Ascending aorta (tissue), 2 donors: ENCODE measurements at regions not wholly inside any gene's neighbourhood (a gene's known extent, or its start where the extent isn't known, plus 50 kb on each side); places are given as distances from the start of the nearest gene placed in this dataset.

Source experiments
- DNase-seq, 2 donors: peaks; one replicate each; pipeline ENCODE4 v3.0.0-alpha.2; 2019; ENCODE audit warnings: low spot score in 2 of 2
- H3K27ac ChIP-seq, 2 donors: fragments of 200-600 bp; sonication (generic); one replicate each; pipeline ENCODE4 v1.5.1; 2016 to 2017; ENCODE audit warnings: mild to moderate bottlenecking in 1 of 2
- H3K27me3 ChIP-seq: fragments of 200-600 bp; sonication (generic); one replicate; pipeline ENCODE4 v1.5.1; 2017
- H3K36me3 ChIP-seq, 2 donors: fragments of 200-600 bp; sonication (generic); one replicate each; pipeline ENCODE4 v1.5.1; 2016
- H3K4me1 ChIP-seq, 2 donors: fragments of 200-600 bp; sonication (generic); one replicate each; pipeline ENCODE4 v1.5.1; 2016 to 2017; ENCODE audit warnings: mild to moderate bottlenecking in 1 of 2
- H3K4me3 ChIP-seq, 2 donors: fragments of 200-600 bp; sonication (generic); one replicate each; pipeline ENCODE4 v1.5.1; 2016 to 2017; ENCODE audit warnings: mild to moderate bottlenecking in 1 of 2
- H3K9me3 ChIP-seq, 2 donors: fragments of 200-600 bp; sonication (generic); one replicate each; pipeline ENCODE4 v1.5.1; 2016
- CTCF ChIP-seq, 3 experiments: fragments of 200-600 bp in 2 of 3; fragments of 450-650 bp in 1 of 3; sonication (generic) in 2 of 3; IDR thresholded peaks; one replicate each; pipeline ENCODE4 v1.5.1; 2016 to 2019; ENCODE audit warnings: antibody characterized with exemption in 3 of 3, mild to moderate bottlenecking in 1 of 3, moderate library complexity in 1 of 3
- intact Hi-C: fragments of 100-400 bp; cut with DNase I; formaldehyde crosslinking; loops from one replicate; pipeline ENCODE4 v1.15.1; 2023

- Histone ChIP-seq H3K9me3 (no peaks in the 10 kb centered on the region), H3K4me1 (no peaks in the 10 kb centered on the region), H3K4me3 (no peak overlapping the region), H3K27me3 (no peaks in the 10 kb centered on the region), H3K36me3 (no peaks in the 10 kb centered on the region), H3K27ac (no peak overlapping the region)
- TF ChIP-seq CTCF (IDR thresholded peaks at IDR 0.05): no peak
- intact Hi-C loops: no loop called here
- DNase-seq: no peak
Observed at GRCh38 chr14:87171141-87171540, 821.8 kb downstream of the GALC start.

GRCh38 chr14:87170179-87170578 lies 822.8 kb downstream of the GALC start:
- no peaks in the 10 kb centered on the region for H3K4me1 ChIP-seq
- H3K4me3 ChIP-seq: no peak overlapping the region
- no peaks in the 10 kb centered on the region for H3K9me3 ChIP-seq
- no peaks in the 10 kb centered on the region for H3K36me3 ChIP-seq
- no peak overlapping the region for H3K27ac ChIP-seq
- TF ChIP-seq CTCF (IDR thresholded peaks at IDR 0.05): no peak
- intact Hi-C loops: no loop called here
- no peaks in the 10 kb centered on the region for H3K27me3 ChIP-seq
- no peak for DNase-seq

- Histone ChIP-seq H3K36me3 (no peaks in the 10 kb centered on the region), H3K27ac (no peak overlapping the region), H3K4me1 (no peaks in the 10 kb centered on the region), H3K27me3 (no peaks in the 10 kb centered on the region), H3K9me3 (no peaks in the 10 kb centered on the region), H3K4me3 (no peak overlapping the region)
- no peak for TF ChIP-seq CTCF (IDR thresholded peaks at IDR 0.05)
- DNase-seq: no peak
- intact Hi-C loops: no loop called here
Observed at GRCh38 chr14:87169362-87169761, 823.6 kb downstream of the GALC start.

- TF ChIP-seq CTCF (IDR thresholded peaks at IDR 0.05): no peak
- H3K27ac ChIP-seq: no peak overlapping the region
- intact Hi-C loops: no loop called here
- DNase-seq: no peak
- no peaks in the 10 kb centered on the region for H3K4me1 ChIP-seq
- no peaks in the 10 kb centered on the region for H3K27me3 ChIP-seq
- H3K9me3 ChIP-seq: no peaks in the 10 kb centered on the region
- H3K4me3 ChIP-seq: no peak overlapping the region
- H3K36me3 ChIP-seq: no peaks in the 10 kb centered on the region
Observed at GRCh38 chr14:87161502-87161901, 831.5 kb downstream of the GALC start.

- Histone ChIP-seq H3K27me3 (no peaks in the 10 kb centered on the region), H3K4me3 (no peak overlapping the region), H3K36me3 (no peaks in the 10 kb centered on the region), H3K9me3 (no peaks in the 10 kb centered on the region), H3K27ac (no peak overlapping the region), H3K4me1 (no peaks in the 10 kb centered on the region)
- no peak for TF ChIP-seq CTCF (IDR thresholded peaks at IDR 0.05)
- DNase-seq: no peak
- intact Hi-C loops: no loop called here
Observed at GRCh38 chr14:87160989-87161388, 832.0 kb downstream of the GALC start.

GRCh38 chr14:87158283-87158682 lies 834.7 kb downstream of the GALC start:
- Histone ChIP-seq H3K27ac (no peak overlapping the region), H3K27me3 (no peaks in the 10 kb centered on the region), H3K4me1 (no peaks in the 10 kb centered on the region), H3K4me3 (no peak overlapping the region), H3K36me3 (no peaks in the 10 kb centered on the region), H3K9me3 (no peaks in the 10 kb centered on the region)
- no peak for TF ChIP-seq CTCF (IDR thresholded peaks at IDR 0.05)
- no peak for DNase-seq
- intact Hi-C loops: no loop called here
